HG03558 (cell line): ENCODE measurements at regions not wholly inside any gene's neighbourhood (a gene's known extent, or its start where the extent isn't known, plus 50 kb on each side); places are given as distances from the start of the nearest gene placed in this dataset.

ENCODE experiments used
- ATAC-seq: cut with Tn5 transposase; IDR thresholded peaks from one replicate; pipeline ENCODE4 v1.9.1; 2021; ENCODE audit warnings: moderate number of reproducible peaks; ENCODE audit not compliant: unreplicated experiment; ENCODE audit errors: extremely low read depth

- ATAC-seq: no peak
Measured at GRCh38 chr15:47212222-47213010, 504.9 kb upstream of the SEMA6D start.

GRCh38 chr15:47213883-47214282 lies 503.4 kb upstream of the SEMA6D start:
- ATAC-seq: no peak

GRCh38 chr15:47218295-47218694 lies 499.0 kb upstream of the SEMA6D start:
- ATAC-seq: no peak

GRCh38 chr15:47244361-47244760 lies 472.9 kb upstream of the SEMA6D start:
- no peak for ATAC-seq

- no peak for ATAC-seq
Measured at GRCh38 chr15:47246317-47246716, 471.0 kb upstream of the SEMA6D start.

- ATAC-seq: no peak
Measured at GRCh38 chr15:47258521-47258920, 458.8 kb upstream of the SEMA6D start.

- no peak for ATAC-seq
Measured at GRCh38 chr15:47265686-47266085, 451.6 kb upstream of the SEMA6D start.

GRCh38 chr15:47266566-47266965 lies 450.7 kb upstream of the SEMA6D start:
- no peak for ATAC-seq

GRCh38 chr15:47273864-47274263 lies 443.4 kb upstream of the SEMA6D start:
- no peak for ATAC-seq

- no peak for ATAC-seq
Measured at GRCh38 chr15:47283246-47283645, 434.1 kb upstream of the SEMA6D start.

GRCh38 chr15:47288794-47289193 lies 428.5 kb upstream of the SEMA6D start:
- no peak for ATAC-seq

- no peak for ATAC-seq
Measured at GRCh38 chr15:47289656-47290055, 427.6 kb upstream of the SEMA6D start.

- no peak for ATAC-seq
Measured at GRCh38 chr15:47291767-47292166, 425.5 kb upstream of the SEMA6D start.

GRCh38 chr15:47292638-47293190 lies 424.6 kb upstream of the SEMA6D start:
- ATAC-seq: no peak

- no peak for ATAC-seq
Measured at GRCh38 chr15:47293466-47294162, 423.7 kb upstream of the SEMA6D start.

- no peak for ATAC-seq
Measured at GRCh38 chr15:47294765-47295259, 422.5 kb upstream of the SEMA6D start.

GRCh38 chr15:47296881-47297280 lies 420.4 kb upstream of the SEMA6D start:
- ATAC-seq: no peak

- ATAC-seq: no peak
Measured at GRCh38 chr15:47299846-47300434, 417.4 kb upstream of the SEMA6D start.

GRCh38 chr15:47300596-47300995 lies 416.7 kb upstream of the SEMA6D start:
- ATAC-seq: no peak

GRCh38 chr15:47301481-47301880 lies 415.8 kb upstream of the SEMA6D start:
- no peak for ATAC-seq

GRCh38 chr15:47304656-47305055 lies 412.6 kb upstream of the SEMA6D start:
- no peak for ATAC-seq
